Memory B cell (primary cell): ENCODE measurements at regions not wholly inside any gene's neighbourhood (a gene's known extent, or its start where the extent isn't known, plus 50 kb on each side); places are given as distances from the start of the nearest gene placed in this dataset.

Experiments
- ATAC-seq: fragments of 150-1000 bp; cut with Tn5 transposase; 2 replicates; pipeline ENCODE4 v1.10.0; 2021; ENCODE audit warnings: low read depth, mild to moderate bottlenecking, moderate library complexity
- DNase-seq, 2 donors: peaks; one replicate each; pipeline ENCODE4 v3.0.0; 2022; ENCODE audit warnings: low spot score in 2 of 2
- H3K27ac Mint-ChIP-seq: one replicate; pipeline ENCODE4 v1.8.0; 2022; ENCODE audit warnings: mild to moderate bottlenecking, moderate library complexity, mixed read lengths
- H3K27me3 Mint-ChIP-seq: one replicate; pipeline ENCODE4 v1.8.0; 2022; ENCODE audit warnings: mixed read lengths
- H3K36me3 Mint-ChIP-seq: one replicate; pipeline ENCODE4 v1.8.0; 2022; ENCODE audit warnings: mild to moderate bottlenecking, mixed read lengths
- H3K4me1 Mint-ChIP-seq: one replicate; pipeline ENCODE4 v1.8.0; 2022; ENCODE audit warnings: mixed read lengths
- H3K4me3 Mint-ChIP-seq: one replicate; pipeline ENCODE4 v1.8.0; 2022; ENCODE audit warnings: mild to moderate bottlenecking, moderate library complexity, mixed read lengths
- H3K9me3 Mint-ChIP-seq: one replicate; pipeline ENCODE4 v1.8.0; 2022; ENCODE audit warnings: mixed read lengths

GRCh38 chr5:3997670-3998069, 402.0 kb downstream of the IRX1 start:
- no peak overlapping the region for H3K27ac Mint-ChIP-seq
- ATAC-seq (no peak), DNase-seq (no peak)
- no peaks in the 10 kb centered on the region for H3K36me3 Mint-ChIP-seq
- H3K4me1 Mint-ChIP-seq, result no peaks in the 10 kb centered on the region
- H3K9me3 Mint-ChIP-seq, result peaks cover 3% of the 10 kb centered on the region
- H3K27me3 Mint-ChIP-seq, result peaks cover 1% of the 10 kb centered on the region
- no peak overlapping the region for H3K4me3 Mint-ChIP-seq

GRCh38 chr5:3999929-4000328, 404.3 kb downstream of the IRX1 start:
- no peak overlapping the region for H3K27ac Mint-ChIP-seq
- H3K36me3 Mint-ChIP-seq, result no peaks in the 10 kb centered on the region
- no peaks in the 10 kb centered on the region for H3K27me3 Mint-ChIP-seq
- H3K4me3 Mint-ChIP-seq, result no peak overlapping the region
- H3K4me1 Mint-ChIP-seq, result no peaks in the 10 kb centered on the region
- ATAC-seq (no peak), DNase-seq (no peak)
- H3K9me3 Mint-ChIP-seq, result peaks cover 2% of the 10 kb centered on the region

GRCh38 chr5:4001004-4001403, 405.4 kb downstream of the IRX1 start:
- no peaks in the 10 kb centered on the region for H3K36me3 Mint-ChIP-seq
- H3K4me3 Mint-ChIP-seq, result no peak overlapping the region
- peaks cover 2% of the 10 kb centered on the region for H3K9me3 Mint-ChIP-seq
- ATAC-seq, result no peak
- no peak for DNase-seq
- no peaks in the 10 kb centered on the region for H3K4me1 Mint-ChIP-seq
- H3K27ac Mint-ChIP-seq, result no peak overlapping the region
- H3K27me3 Mint-ChIP-seq, result no peaks in the 10 kb centered on the region

- Mint-ChIP-seq H3K27me3 (no peaks in the 10 kb centered on the region), H3K36me3 (no peaks in the 10 kb centered on the region), H3K4me1 (no peaks in the 10 kb centered on the region), H3K4me3 (no peak overlapping the region), H3K27ac (no peak overlapping the region), H3K9me3 (no peaks in the 10 kb centered on the region)
- no peak for ATAC-seq
- DNase-seq, result no peak
Measured at GRCh38 chr5:4001758-4002533, 406.3 kb downstream of the IRX1 start.

- H3K9me3 Mint-ChIP-seq, result peaks cover 4% of the 10 kb centered on the region
- H3K27ac Mint-ChIP-seq, result no peak overlapping the region
- H3K27me3 Mint-ChIP-seq, result no peaks in the 10 kb centered on the region
- no peak for DNase-seq
- H3K4me3 Mint-ChIP-seq, result no peak overlapping the region
- no peaks in the 10 kb centered on the region for H3K4me1 Mint-ChIP-seq
- H3K36me3 Mint-ChIP-seq, result no peaks in the 10 kb centered on the region
- no peak for ATAC-seq
Measured at GRCh38 chr5:4005335-4005734, 409.7 kb downstream of the IRX1 start.

GRCh38 chr5:4007001-4007400, 411.4 kb downstream of the IRX1 start:
- ATAC-seq (no peak), DNase-seq (no peak)
- no peak overlapping the region for H3K4me3 Mint-ChIP-seq
- no peak overlapping the region for H3K27ac Mint-ChIP-seq
- H3K36me3 Mint-ChIP-seq, result no peaks in the 10 kb centered on the region
- peaks cover 4% of the 10 kb centered on the region for H3K9me3 Mint-ChIP-seq
- no peaks in the 10 kb centered on the region for H3K27me3 Mint-ChIP-seq
- no peaks in the 10 kb centered on the region for H3K4me1 Mint-ChIP-seq

- no peak overlapping the region for H3K27ac Mint-ChIP-seq
- H3K27me3 Mint-ChIP-seq, result no peaks in the 10 kb centered on the region
- H3K4me3 Mint-ChIP-seq, result no peak overlapping the region
- ATAC-seq (no peak), DNase-seq (no peak)
- no peaks in the 10 kb centered on the region for H3K36me3 Mint-ChIP-seq
- H3K4me1 Mint-ChIP-seq, result no peaks in the 10 kb centered on the region
- H3K9me3 Mint-ChIP-seq, result peaks cover 4% of the 10 kb centered on the region
Measured at GRCh38 chr5:4011943-4012342, 416.3 kb downstream of the IRX1 start.

- Mint-ChIP-seq H3K27me3 (no peaks in the 10 kb centered on the region), H3K36me3 (no peaks in the 10 kb centered on the region), H3K27ac (no peak overlapping the region), H3K4me1 (no peaks in the 10 kb centered on the region), H3K4me3 (no peak overlapping the region), H3K9me3 (peaks cover 4% of the 10 kb centered on the region)
- ATAC-seq (no peak), DNase-seq (no peak)
Measured at GRCh38 chr5:4013106-4013898, 417.7 kb downstream of the IRX1 start.

- no peaks in the 10 kb centered on the region for H3K36me3 Mint-ChIP-seq
- DNase-seq (no peak), ATAC-seq (no peak)
- no peaks in the 10 kb centered on the region for H3K27me3 Mint-ChIP-seq
- H3K4me3 Mint-ChIP-seq, result no peak overlapping the region
- H3K4me1 Mint-ChIP-seq, result no peaks in the 10 kb centered on the region
- no peaks in the 10 kb centered on the region for H3K9me3 Mint-ChIP-seq
- H3K27ac Mint-ChIP-seq, result no peak overlapping the region
Measured at GRCh38 chr5:4015709-4016108, 420.1 kb downstream of the IRX1 start.

GRCh38 chr5:4017076-4017803, 421.6 kb downstream of the IRX1 start:
- Mint-ChIP-seq H3K9me3 (no peaks in the 10 kb centered on the region), H3K27me3 (no peaks in the 10 kb centered on the region)

GRCh38 chr5:4018007-4018406, 422.4 kb downstream of the IRX1 start:
- Mint-ChIP-seq H3K27me3 (no peaks in the 10 kb centered on the region), H3K27ac (no peak overlapping the region), H3K4me1 (no peaks in the 10 kb centered on the region), H3K4me3 (no peak overlapping the region), H3K9me3 (no peaks in the 10 kb centered on the region), H3K36me3 (no peaks in the 10 kb centered on the region)
- ATAC-seq (no peak), DNase-seq (no peak)

More at GRCh38 chr5:4017076-4017803, 421.6 kb downstream of the IRX1 start:
- Mint-ChIP-seq H3K4me3 (no peak overlapping the region), H3K27ac (no peak overlapping the region), H3K4me1 (no peaks in the 10 kb centered on the region), H3K36me3 (no peaks in the 10 kb centered on the region)
- no peak for DNase-seq
- ATAC-seq, result no peak

GRCh38 chr5:4019009-4019769, 423.6 kb downstream of the IRX1 start:
- Mint-ChIP-seq H3K9me3 (no peaks in the 10 kb centered on the region), H3K4me3 (no peak overlapping the region), H3K36me3 (no peaks in the 10 kb centered on the region), H3K27me3 (no peaks in the 10 kb centered on the region), H3K27ac (no peak overlapping the region), H3K4me1 (no peaks in the 10 kb centered on the region)
- ATAC-seq (no peak), DNase-seq (no peak)

- DNase-seq (no peak), ATAC-seq (no peak)
- no peaks in the 10 kb centered on the region for H3K27me3 Mint-ChIP-seq
- no peak overlapping the region for H3K27ac Mint-ChIP-seq
- no peaks in the 10 kb centered on the region for H3K9me3 Mint-ChIP-seq
- no peaks in the 10 kb centered on the region for H3K4me1 Mint-ChIP-seq
- H3K36me3 Mint-ChIP-seq, result no peaks in the 10 kb centered on the region
- no peak overlapping the region for H3K4me3 Mint-ChIP-seq
Measured at GRCh38 chr5:4019841-4020240, 424.2 kb downstream of the IRX1 start.

- no peak overlapping the region for H3K4me3 Mint-ChIP-seq
- H3K4me1 Mint-ChIP-seq, result no peaks in the 10 kb centered on the region
- no peaks in the 10 kb centered on the region for H3K9me3 Mint-ChIP-seq
- no peak for ATAC-seq
- no peaks in the 10 kb centered on the region for H3K36me3 Mint-ChIP-seq
- no peak overlapping the region for H3K27ac Mint-ChIP-seq
- no peak for DNase-seq
- H3K27me3 Mint-ChIP-seq, result no peaks in the 10 kb centered on the region
Measured at GRCh38 chr5:4020400-4020799, 424.8 kb downstream of the IRX1 start.
